Left ventricle myocardium inferior (tissue), 1 donor: ENCODE measurements at regions not wholly inside any gene's neighbourhood (a gene's known extent, or its start where the extent isn't known, plus 50 kb on each side); places are given as distances from the start of the nearest gene placed in this dataset.

Experiments used
- DNase-seq: peaks from one replicate; pipeline ENCODE4 v3.0.0-alpha.2; 2020
- H3K27ac ChIP-seq: fragments of 200-600 bp; replicated peaks from 2 replicates; pipeline ENCODE4 v1.8.0; 2021
- H3K27me3 ChIP-seq: fragments of 200-600 bp; 2 replicates; pipeline ENCODE4 v1.8.0; 2021; ENCODE audit warnings: low read depth
- H3K36me3 ChIP-seq: fragments of 200-600 bp; 2 replicates; pipeline ENCODE4 v1.8.0; 2021
- H3K4me1 ChIP-seq: fragments of 200-600 bp; 2 replicates; pipeline ENCODE4 v1.8.0; 2021
- H3K4me3 ChIP-seq: fragments of 200-600 bp; 2 replicates; pipeline ENCODE4 v1.8.0; 2021; ENCODE audit warnings: mild to moderate bottlenecking, moderate library complexity
- H3K9me3 ChIP-seq: fragments of 200-600 bp; replicated peaks from 2 replicates; pipeline ENCODE4 v1.8.0; 2021
- CTCF ChIP-seq: fragments of 200-600 bp; IDR thresholded peaks from 2 replicates; pipeline ENCODE4 v1.8.0; 2021; ENCODE audit warnings: antibody characterized with exemption, mild to moderate bottlenecking, borderline replicate concordance
- intact Hi-C: fragments of 100-400 bp; cut with micrococcal nuclease; formaldehyde crosslinking; loops from one replicate; pipeline ENCODE4 v1.11.0; 2022
- donor health status: DM: no; HTN: yes; CAD: no; lungs with severe emphysema.

GRCh38 chr6:87847830-87848210, 145.8 kb upstream of the AKIRIN2 start:
- Histone ChIP-seq H3K4me1 (no peaks in the 10 kb centered on the region), H3K9me3 (no peaks in the 10 kb centered on the region), H3K27me3 (peaks cover 5% of the 10 kb centered on the region), H3K27ac (no peak overlapping the region), H3K36me3 (no peaks in the 10 kb centered on the region), H3K4me3 (no peak overlapping the region)
- DNase-seq: no peak
- intact Hi-C loops: no loop called here
- TF ChIP-seq CTCF: no peak

- Histone ChIP-seq H3K4me3 (no peak overlapping the region), H3K27ac (no peak overlapping the region), H3K9me3 (no peaks in the 10 kb centered on the region), H3K27me3 (peaks cover 5% of the 10 kb centered on the region), H3K36me3 (no peaks in the 10 kb centered on the region), H3K4me1 (no peaks in the 10 kb centered on the region)
- intact Hi-C loops: no loop called here
- no peak for TF ChIP-seq CTCF
- no peak for DNase-seq
Observed at GRCh38 chr6:87847135-87847829, 145.2 kb upstream of the AKIRIN2 start.

- Histone ChIP-seq H3K4me3 (no peak overlapping the region), H3K4me1 (no peaks in the 10 kb centered on the region), H3K27me3 (peaks cover 5% of the 10 kb centered on the region), H3K36me3 (no peaks in the 10 kb centered on the region), H3K27ac (no peak overlapping the region), H3K9me3 (no peaks in the 10 kb centered on the region)
- no peak for TF ChIP-seq CTCF
- intact Hi-C loops: no loop called here
- DNase-seq: no peak
Observed at GRCh38 chr6:87846434-87846833, 144.4 kb upstream of the AKIRIN2 start.

GRCh38 chr6:87840324-87840723, 138.3 kb upstream of the AKIRIN2 start:
- intact Hi-C loops: no loop called here
- peaks cover 11% of the 10 kb centered on the region for H3K27me3 ChIP-seq
- H3K36me3 ChIP-seq: no peaks in the 10 kb centered on the region
- H3K4me1 ChIP-seq: no peaks in the 10 kb centered on the region
- H3K27ac ChIP-seq: no peak overlapping the region
- TF ChIP-seq CTCF: no peak
- peaks cover 12% of the 10 kb centered on the region for H3K9me3 ChIP-seq
- H3K4me3 ChIP-seq: no peak overlapping the region
- DNase-seq: no peak

GRCh38 chr6:87837876-87838275, 135.8 kb upstream of the AKIRIN2 start:
- Histone ChIP-seq H3K27me3 (peaks cover 11% of the 10 kb centered on the region), H3K36me3 (no peaks in the 10 kb centered on the region), H3K9me3 (peaks cover 12% of the 10 kb centered on the region), H3K27ac (no peak overlapping the region), H3K4me1 (no peaks in the 10 kb centered on the region), H3K4me3 (no peak overlapping the region)
- TF ChIP-seq CTCF: no peak
- intact Hi-C loops: no loop called here
- no peak for DNase-seq
